ENCODE measurements at regions not wholly inside any gene's neighbourhood (a gene's known extent, or its start where the extent isn't known, plus 50 kb on each side); places are given as distances from the start of the nearest gene placed in this dataset.

- TF ChIP-seq RCOR1 (IDR thresholded peaks at IDR 0.05; ENCODE audit: low read depth, low read length) (no peak), POLR2A (IDR thresholded peaks at IDR 0.05; ENCODE audit: low read length) (no peak), HEYL (CRISPR knock-in tag; IDR thresholded peaks at IDR 0.05) (no peak), NFE2L2 (conservative IDR thresholded peaks at IDR 0.05; ENCODE audit: low read length) (no peak), USF2 (IDR thresholded peaks at IDR 0.05) (no peak), PBX3 (IDR thresholded peaks at IDR 0.05) (no peak), FOSB (CRISPR knock-in tag; IDR thresholded peaks at IDR 0.05) (no peak), CBX8 (IDR thresholded peaks at IDR 0.05) (no peak), MYC (IDR thresholded peaks at IDR 0.05; ENCODE audit: borderline replicate concordance, low read length) (no peak), CEBPB (IDR thresholded peaks at IDR 0.05) (no peak), EP300 (IDR thresholded peaks at IDR 0.05) (no peak), MAZ (IDR thresholded peaks at IDR 0.05; ENCODE audit: borderline replicate concordance, low read depth, low read length) (no peak)
- TF ChIP-seq, protein P1, sequence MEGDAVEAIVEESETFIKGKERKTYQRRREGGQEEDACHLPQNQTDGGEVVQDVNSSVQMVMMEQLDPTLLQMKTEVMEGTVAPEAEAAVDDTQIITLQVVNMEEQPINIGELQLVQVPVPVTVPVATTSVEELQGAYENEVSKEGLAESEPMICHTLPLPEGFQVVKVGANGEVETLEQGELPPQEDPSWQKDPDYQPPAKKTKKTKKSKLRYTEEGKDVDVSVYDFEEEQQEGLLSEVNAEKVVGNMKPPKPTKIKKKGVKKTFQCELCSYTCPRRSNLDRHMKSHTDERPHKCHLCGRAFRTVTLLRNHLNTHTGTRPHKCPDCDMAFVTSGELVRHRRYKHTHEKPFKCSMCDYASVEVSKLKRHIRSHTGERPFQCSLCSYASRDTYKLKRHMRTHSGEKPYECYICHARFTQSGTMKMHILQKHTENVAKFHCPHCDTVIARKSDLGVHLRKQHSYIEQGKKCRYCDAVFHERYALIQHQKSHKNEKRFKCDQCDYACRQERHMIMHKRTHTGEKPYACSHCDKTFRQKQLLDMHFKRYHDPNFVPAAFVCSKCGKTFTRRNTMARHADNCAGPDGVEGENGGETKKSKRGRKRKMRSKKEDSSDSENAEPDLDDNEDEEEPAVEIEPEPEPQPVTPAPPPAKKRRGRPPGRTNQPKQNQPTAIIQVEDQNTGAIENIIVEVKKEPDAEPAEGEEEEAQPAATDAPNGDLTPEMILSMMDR (IDR thresholded peaks at IDR 0.05), result no peak
Observed at GRCh38 chr9:135009794-135010585, 77.5 kb upstream of the OLFM1 start.

Data from A549 (cell line).